Peyer's patch (tissue), 4 donors: ENCODE measurements at regions not wholly inside any gene's neighbourhood (a gene's known extent, or its start where the extent isn't known, plus 50 kb on each side); places are given as distances from the start of the nearest gene placed in this dataset.

Experiments used
- POLR2A ChIP-seq, 2 donors: fragments of 450-650 bp; IDR thresholded peaks; one replicate each; pipeline ENCODE4 v1.5.1; 2017; ENCODE audit warnings: antibody characterized with exemption in 2 of 2, mild to moderate bottlenecking in 2 of 2, moderate library complexity in 2 of 2
- TF ChIP-seq, protein P1 (sequence below), 6 experiments: fragments of 450-650 bp in 4 of 6; fragments of 200-600 bp in 2 of 6; sonication (generic) in 1 of 6; IDR thresholded peaks; one replicate each; pipeline ENCODE4 v1.5.1; 2017 to 2019; ENCODE audit warnings: antibody characterized with exemption in 6 of 6, mild to moderate bottlenecking in 3 of 6, moderate library complexity in 1 of 6

DNA sequence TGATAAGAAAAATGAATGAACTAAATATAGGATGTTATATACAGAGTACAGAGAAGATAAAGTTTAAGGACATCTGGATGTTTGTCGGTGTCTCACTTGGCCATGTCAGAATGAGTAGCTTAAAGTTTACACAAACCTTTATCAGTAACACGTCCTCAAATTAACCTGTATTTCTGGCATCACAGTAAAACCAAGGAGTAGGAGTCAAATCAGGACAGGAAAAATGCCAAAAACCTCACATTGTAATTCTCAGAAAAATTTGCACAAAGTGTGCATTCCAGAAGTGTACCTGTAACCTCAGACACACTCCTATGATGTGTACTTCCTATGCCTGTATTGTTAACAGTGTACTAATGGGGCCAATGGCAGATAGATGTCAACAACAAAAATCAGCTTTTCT, 139.3 kb downstream of the SMC2 start:
- TF ChIP-seq, protein P1, sequence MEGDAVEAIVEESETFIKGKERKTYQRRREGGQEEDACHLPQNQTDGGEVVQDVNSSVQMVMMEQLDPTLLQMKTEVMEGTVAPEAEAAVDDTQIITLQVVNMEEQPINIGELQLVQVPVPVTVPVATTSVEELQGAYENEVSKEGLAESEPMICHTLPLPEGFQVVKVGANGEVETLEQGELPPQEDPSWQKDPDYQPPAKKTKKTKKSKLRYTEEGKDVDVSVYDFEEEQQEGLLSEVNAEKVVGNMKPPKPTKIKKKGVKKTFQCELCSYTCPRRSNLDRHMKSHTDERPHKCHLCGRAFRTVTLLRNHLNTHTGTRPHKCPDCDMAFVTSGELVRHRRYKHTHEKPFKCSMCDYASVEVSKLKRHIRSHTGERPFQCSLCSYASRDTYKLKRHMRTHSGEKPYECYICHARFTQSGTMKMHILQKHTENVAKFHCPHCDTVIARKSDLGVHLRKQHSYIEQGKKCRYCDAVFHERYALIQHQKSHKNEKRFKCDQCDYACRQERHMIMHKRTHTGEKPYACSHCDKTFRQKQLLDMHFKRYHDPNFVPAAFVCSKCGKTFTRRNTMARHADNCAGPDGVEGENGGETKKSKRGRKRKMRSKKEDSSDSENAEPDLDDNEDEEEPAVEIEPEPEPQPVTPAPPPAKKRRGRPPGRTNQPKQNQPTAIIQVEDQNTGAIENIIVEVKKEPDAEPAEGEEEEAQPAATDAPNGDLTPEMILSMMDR (IDR thresholded peaks at IDR 0.05) = no peak
- TF ChIP-seq POLR2A (IDR thresholded peaks at IDR 0.05) = no peak
